Liver (tissue), 8 donors: ENCODE measurements at regions not wholly inside any gene's neighbourhood (a gene's known extent, or its start where the extent isn't known, plus 50 kb on each side); places are given as distances from the start of the nearest gene placed in this dataset.

ENCODE experiments used
- DNase-seq: peaks from one replicate; pipeline ENCODE4 v3.0.0-alpha.2; 2017; ENCODE audit warnings: low spot score
- H3K27ac ChIP-seq, 2 donors: one replicate each; pipeline ENCODE4 v1.7.0; 2013; ENCODE audit warnings: inconsistent platforms in 2 of 2, low read length in 2 of 2, control low read depth in 1 of 2, low read depth in 1 of 2, mild to moderate bottlenecking in 1 of 2
- H3K27me3 ChIP-seq, 4 donors: one replicate each; pipeline versions ENCODE4 v1.6.1 to v1.7.0; 2013; ENCODE audit warnings: low read length in 3 of 4, inconsistent platforms in 1 of 4, mild to moderate bottlenecking in 1 of 4, moderate library complexity in 1 of 4; ENCODE audit not compliant: control insufficient read depth in 4 of 4, insufficient read depth in 4 of 4
- H3K36me3 ChIP-seq, 4 donors: one replicate each; pipeline versions ENCODE4 v1.6.1 to v1.7.0; 2013; ENCODE audit warnings: low read length in 3 of 4, mild to moderate bottlenecking in 3 of 4, low read depth in 1 of 4, moderate library complexity in 1 of 4; ENCODE audit not compliant: control insufficient read depth in 4 of 4, insufficient read depth in 3 of 4
- H3K4me1 ChIP-seq, 4 donors: one replicate each; pipeline versions ENCODE4 v1.6.1 to v1.7.0; 2013; ENCODE audit warnings: low read length in 3 of 4, mild to moderate bottlenecking in 3 of 4, moderate library complexity in 1 of 4; ENCODE audit not compliant: control insufficient read depth in 4 of 4, insufficient read depth in 4 of 4
- H3K4me3 ChIP-seq, 3 donors: one replicate each; pipeline versions ENCODE4 v1.6.1 to v1.7.0; 2013; ENCODE audit warnings: low read length in 3 of 3, control low read depth in 1 of 3, low read depth in 1 of 3, mild to moderate bottlenecking in 1 of 3
- H3K9ac ChIP-seq, 2 donors: one replicate each; pipeline ENCODE4 v1.7.0; 2013; ENCODE audit warnings: low read length in 2 of 2, mild to moderate bottlenecking in 2 of 2, moderate library complexity in 2 of 2, control low read depth in 1 of 2, low read depth in 1 of 2
- H3K9me3 ChIP-seq, 4 donors: one replicate each; pipeline versions ENCODE4 v1.6.1 to v1.7.0; 2013; ENCODE audit warnings: low read length in 3 of 4; ENCODE audit not compliant: control insufficient read depth in 4 of 4
- ATF3 ChIP-seq: IDR thresholded peaks from 2 replicates; pipeline ENCODE4 v1.6.1; 2016; ENCODE audit warnings: antibody characterized with exemption
- CTCF ChIP-seq: fragments of 150-350 bp; IDR thresholded peaks from 2 replicates; pipeline ENCODE4 v1.5.1; 2017; ENCODE audit warnings: improper control_type of control experiment, low read depth, low read length; ENCODE audit not compliant: missing input control
- EGR1 ChIP-seq, 2 donors: IDR thresholded peaks; 2 replicates each; pipeline ENCODE4 v1.6.1; 2016 to 2018; ENCODE audit warnings: antibody characterized with exemption in 2 of 2, low read depth in 2 of 2
- FOXA1 ChIP-seq: IDR thresholded peaks from 2 replicates; pipeline ENCODE4 v1.6.1; 2016; ENCODE audit warnings: antibody characterized with exemption
- FOXA2 ChIP-seq: IDR thresholded peaks from 2 replicates; pipeline ENCODE4 v1.6.1; 2016; ENCODE audit warnings: antibody characterized with exemption
- GABPA ChIP-seq, 2 donors: IDR thresholded peaks in 1 of 2; conservative IDR thresholded peaks in 1 of 2; 2 replicates each; pipeline ENCODE4 v1.6.1; 2016; ENCODE audit warnings: antibody characterized with exemption in 2 of 2, mild to moderate bottlenecking in 1 of 2, moderate library complexity in 1 of 2
- HNF4A ChIP-seq, 2 donors: conservative IDR thresholded peaks; 2 replicates each; pipeline ENCODE4 v1.6.1; 2016; ENCODE audit warnings: antibody characterized with exemption in 2 of 2, mild to moderate bottlenecking in 2 of 2
- HNF4G ChIP-seq: IDR thresholded peaks from 2 replicates; pipeline ENCODE4 v1.6.1; 2016; ENCODE audit warnings: antibody characterized with exemption
- JUND ChIP-seq, 2 donors: IDR thresholded peaks; 2 replicates each; pipeline ENCODE4 v1.6.1; 2016; ENCODE audit warnings: antibody characterized with exemption in 2 of 2
- MAX ChIP-seq: IDR thresholded peaks from 2 replicates; pipeline ENCODE4 v1.6.1; 2016; ENCODE audit warnings: antibody characterized with exemption
- NR2F2 ChIP-seq: IDR thresholded peaks from 2 replicates; pipeline ENCODE4 v1.6.1; 2016; ENCODE audit warnings: antibody characterized with exemption
- RAD21 ChIP-seq, 2 donors: IDR thresholded peaks; 2 replicates each; pipeline ENCODE4 v1.6.1; 2016; ENCODE audit warnings: antibody characterized with exemption in 2 of 2, mild to moderate bottlenecking in 2 of 2
- REST ChIP-seq: IDR thresholded peaks from 2 replicates; pipeline ENCODE4 v1.6.1; 2016; ENCODE audit warnings: antibody characterized with exemption, mild to moderate bottlenecking
- RXRA ChIP-seq, 2 donors: IDR thresholded peaks; 2 replicates each; pipeline ENCODE4 v1.6.1; 2017 to 2018; ENCODE audit warnings: antibody characterized with exemption in 2 of 2, mild to moderate bottlenecking in 1 of 2
- SP1 ChIP-seq: IDR thresholded peaks from 2 replicates; pipeline ENCODE4 v1.6.1; 2018; ENCODE audit warnings: antibody characterized with exemption, mild to moderate bottlenecking
- TAF1 ChIP-seq: conservative IDR thresholded peaks from 2 replicates; pipeline ENCODE4 v1.6.1; 2016; ENCODE audit warnings: antibody characterized with exemption, mild to moderate bottlenecking
- YY1 ChIP-seq: IDR thresholded peaks from 2 replicates; pipeline ENCODE4 v1.6.1; 2016; ENCODE audit warnings: antibody characterized with exemption, mild to moderate bottlenecking
- ZBTB33 ChIP-seq: IDR thresholded peaks from 2 replicates; pipeline ENCODE4 v1.6.1; 2016; ENCODE audit warnings: antibody characterized with exemption
- WGBS: extraction: QIAGEN DNeasy Blood & Tissue Kit; methylation state at CpG from one replicate; pipeline ENCODE4 v1.1.7; 2013; 5-methylcytosine and 5-hydroxymethylcytosine counted together
- donor health status: healthy.
- donor health status: healthy.
- donor health status: healthy.
- donor health status: healthy.
- donor health status: healthy.

GRCh38 chr3:194285024-194285849 lies 65.9 kb downstream of the CPN2 start:
- H3K9ac ChIP-seq = no peak overlapping the region
- TF ChIP-seq TAF1 (no peak), EGR1 (IDR thresholded peaks at IDR 0.05; ENCODE audit: low read depth in 2 of 2) (no peak), ATF3 (no peak), REST (no peak), HNF4A (conservative IDR thresholded peaks at IDR 0.05) (no peak), JUND (IDR thresholded peaks at IDR 0.05) (no peak), RAD21 (IDR thresholded peaks at IDR 0.05) (no peak), ZBTB33 (no peak), GABPA (IDR thresholded peaks at IDR 0.05 in 1 of 2, conservative IDR thresholded peaks at IDR 0.05 in 1 of 2) (no peak), RXRA (IDR thresholded peaks at IDR 0.05) (no peak), NR2F2 (no peak), YY1 (no peak), CTCF (no peak), MAX (no peak), FOXA1 (no peak), SP1 (no peak), FOXA2 (no peak), HNF4G (no peak)
- no peaks in the 10 kb centered on the region for H3K27me3 ChIP-seq
- H3K4me3 ChIP-seq = no peak overlapping the region
- H3K9me3 ChIP-seq = no peaks in the 10 kb centered on the region
- no peak for DNase-seq
- H3K4me1 ChIP-seq = no peaks in the 10 kb centered on the region
- no peaks in the 10 kb centered on the region for H3K36me3 ChIP-seq
- WGBS = 81% methylated on average over 16 of the region's 16 CpGs
- H3K27ac ChIP-seq = no peak overlapping the region
